ENCODE measurements at regions not wholly inside any gene's neighbourhood (a gene's known extent, or its start where the extent isn't known, plus 50 kb on each side); places are given as distances from the start of the nearest gene placed in this dataset.
"Not testable (repeated sequence)": the region's sequence is repeated elsewhere in the genome, so short reads cannot be mapped to it uniquely, and the experiment has no call there.

DNA sequence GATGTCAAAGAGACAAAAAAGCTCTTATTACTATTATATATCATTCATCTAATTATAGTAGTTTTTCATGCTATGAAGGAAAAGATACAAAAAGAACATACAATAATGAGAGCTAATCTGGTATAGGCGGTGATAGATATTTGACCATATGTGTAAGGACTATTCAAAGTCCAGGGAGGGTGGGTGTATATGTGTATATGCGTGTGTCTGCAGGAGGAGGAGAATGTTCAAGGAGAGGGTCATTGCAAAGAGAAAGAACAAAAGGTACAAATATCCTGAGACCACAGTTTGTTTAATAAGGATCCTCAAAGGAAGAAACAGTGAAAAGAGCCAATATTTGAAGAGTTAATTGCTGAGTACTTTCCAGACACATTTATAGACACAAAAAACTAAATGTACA, 1288.6 kb upstream of the CITED2 start:
- Mint-ChIP-seq H3K27ac (ENCODE audit: unreplicated experiment) (no peak overlapping the region), H3K4me1 (ENCODE audit: unreplicated experiment) (peaks cover 7% of the 10 kb centered on the region), H3K27me3 (ENCODE audit: unreplicated experiment) (no peaks in the 10 kb centered on the region), H3K9me3 (ENCODE audit: unreplicated experiment) (no peaks in the 10 kb centered on the region), H3K36me3 (ENCODE audit: unreplicated experiment) (peaks cover 1% of the 10 kb centered on the region), H3K4me3 (ENCODE audit: unreplicated experiment) (no peak overlapping the region)
- TF ChIP-seq, protein P1, sequence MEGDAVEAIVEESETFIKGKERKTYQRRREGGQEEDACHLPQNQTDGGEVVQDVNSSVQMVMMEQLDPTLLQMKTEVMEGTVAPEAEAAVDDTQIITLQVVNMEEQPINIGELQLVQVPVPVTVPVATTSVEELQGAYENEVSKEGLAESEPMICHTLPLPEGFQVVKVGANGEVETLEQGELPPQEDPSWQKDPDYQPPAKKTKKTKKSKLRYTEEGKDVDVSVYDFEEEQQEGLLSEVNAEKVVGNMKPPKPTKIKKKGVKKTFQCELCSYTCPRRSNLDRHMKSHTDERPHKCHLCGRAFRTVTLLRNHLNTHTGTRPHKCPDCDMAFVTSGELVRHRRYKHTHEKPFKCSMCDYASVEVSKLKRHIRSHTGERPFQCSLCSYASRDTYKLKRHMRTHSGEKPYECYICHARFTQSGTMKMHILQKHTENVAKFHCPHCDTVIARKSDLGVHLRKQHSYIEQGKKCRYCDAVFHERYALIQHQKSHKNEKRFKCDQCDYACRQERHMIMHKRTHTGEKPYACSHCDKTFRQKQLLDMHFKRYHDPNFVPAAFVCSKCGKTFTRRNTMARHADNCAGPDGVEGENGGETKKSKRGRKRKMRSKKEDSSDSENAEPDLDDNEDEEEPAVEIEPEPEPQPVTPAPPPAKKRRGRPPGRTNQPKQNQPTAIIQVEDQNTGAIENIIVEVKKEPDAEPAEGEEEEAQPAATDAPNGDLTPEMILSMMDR (IDR thresholded peaks at IDR 0.05), result no peak
- no peak for DNase-seq (ENCODE audit: extremely low spot score, unreplicated experiment)

DNA sequence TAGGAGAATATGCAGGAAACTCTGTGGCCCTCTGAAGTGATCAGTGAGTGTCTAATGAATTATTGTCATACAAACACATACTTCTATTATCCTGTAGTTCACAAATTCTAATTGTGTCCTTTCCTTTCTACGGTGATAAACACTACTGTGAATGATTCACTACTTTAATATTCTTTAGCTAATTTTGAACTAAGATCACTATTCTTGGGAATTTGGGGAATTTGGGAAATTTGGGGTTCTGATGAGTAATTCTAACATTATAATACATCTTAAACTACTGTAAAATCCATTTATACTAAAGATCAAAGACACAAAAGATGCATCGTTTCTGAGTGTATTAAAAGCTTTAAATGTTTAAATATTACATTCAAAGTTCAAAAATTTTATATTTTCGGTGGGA, 1287.2 kb upstream of the CITED2 start:
- Mint-ChIP-seq H3K27me3 (ENCODE audit: unreplicated experiment) (no peaks in the 10 kb centered on the region), H3K27ac (ENCODE audit: unreplicated experiment) (no peak overlapping the region), H3K36me3 (ENCODE audit: unreplicated experiment) (peaks cover 1% of the 10 kb centered on the region), H3K9me3 (ENCODE audit: unreplicated experiment) (no peaks in the 10 kb centered on the region), H3K4me3 (ENCODE audit: unreplicated experiment) (no peak overlapping the region), H3K4me1 (ENCODE audit: unreplicated experiment) (peaks cover 7% of the 10 kb centered on the region)
- TF ChIP-seq, protein P1 (IDR thresholded peaks at IDR 0.05), result no peak
- DNase-seq (ENCODE audit: extremely low spot score, unreplicated experiment), result no peak

DNA sequence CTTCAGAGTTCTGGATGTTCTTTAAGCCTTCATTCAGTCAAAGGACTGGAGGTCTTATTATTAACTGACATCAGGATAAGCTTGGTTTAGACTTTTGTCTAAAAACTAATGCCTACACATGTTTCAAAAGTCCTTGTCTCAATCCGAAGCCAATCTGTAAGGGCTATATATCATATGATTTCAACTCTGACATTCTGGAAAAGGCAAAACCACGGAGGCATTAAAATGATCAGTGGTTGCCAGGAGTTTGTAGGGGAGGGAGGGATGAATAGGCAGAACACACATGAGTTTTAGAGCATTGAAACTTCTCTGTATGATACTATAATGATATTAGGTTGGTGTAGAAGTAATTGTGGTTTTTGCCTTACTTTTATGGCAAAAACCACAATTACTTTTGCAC, 1285.8 kb upstream of the CITED2 start:
- H3K36me3 Mint-ChIP-seq (ENCODE audit: unreplicated experiment), result peaks cover 1% of the 10 kb centered on the region
- no peaks in the 10 kb centered on the region for H3K27me3 Mint-ChIP-seq (ENCODE audit: unreplicated experiment)
- H3K9me3 Mint-ChIP-seq (ENCODE audit: unreplicated experiment), result no peaks in the 10 kb centered on the region
- TF ChIP-seq, protein P1 (IDR thresholded peaks at IDR 0.05), result no peak
- H3K4me1 Mint-ChIP-seq (ENCODE audit: unreplicated experiment), result peaks cover 11% of the 10 kb centered on the region
- no peak overlapping the region for H3K27ac Mint-ChIP-seq (ENCODE audit: unreplicated experiment)
- no peak for DNase-seq (ENCODE audit: extremely low spot score, unreplicated experiment)
- no peak overlapping the region for H3K4me3 Mint-ChIP-seq (ENCODE audit: unreplicated experiment)

DNA sequence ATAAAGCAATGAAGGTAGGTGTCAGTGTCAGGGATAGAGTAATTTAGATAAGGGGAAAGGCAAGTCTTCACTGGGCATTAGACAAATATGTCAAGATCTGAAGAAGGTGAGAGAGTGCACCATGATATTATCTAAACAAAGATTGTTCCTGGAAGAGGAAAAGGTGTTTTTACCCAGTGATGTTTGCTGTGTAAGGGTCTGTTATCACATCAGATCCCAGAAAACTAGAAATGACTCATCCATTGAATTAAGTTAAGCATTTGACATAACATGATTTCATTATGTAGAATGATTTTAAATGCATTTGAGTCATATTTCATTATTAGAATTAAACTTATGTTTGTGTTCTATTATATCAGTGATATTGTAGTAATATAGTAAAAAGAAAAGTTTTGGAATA, 1279.5 kb upstream of the CITED2 start:
- Mint-ChIP-seq H3K4me1 (ENCODE audit: unreplicated experiment) (peaks cover 4% of the 10 kb centered on the region), H3K27ac (ENCODE audit: unreplicated experiment) (no peak overlapping the region), H3K4me3 (ENCODE audit: unreplicated experiment) (no peak overlapping the region), H3K36me3 (ENCODE audit: unreplicated experiment) (peaks cover 1% of the 10 kb centered on the region), H3K27me3 (ENCODE audit: unreplicated experiment) (no peaks in the 10 kb centered on the region), H3K9me3 (ENCODE audit: unreplicated experiment) (peaks cover 4% of the 10 kb centered on the region)
- TF ChIP-seq, protein P1 (IDR thresholded peaks at IDR 0.05), result no peak
- no peak for DNase-seq (ENCODE audit: extremely low spot score, unreplicated experiment)

DNA sequence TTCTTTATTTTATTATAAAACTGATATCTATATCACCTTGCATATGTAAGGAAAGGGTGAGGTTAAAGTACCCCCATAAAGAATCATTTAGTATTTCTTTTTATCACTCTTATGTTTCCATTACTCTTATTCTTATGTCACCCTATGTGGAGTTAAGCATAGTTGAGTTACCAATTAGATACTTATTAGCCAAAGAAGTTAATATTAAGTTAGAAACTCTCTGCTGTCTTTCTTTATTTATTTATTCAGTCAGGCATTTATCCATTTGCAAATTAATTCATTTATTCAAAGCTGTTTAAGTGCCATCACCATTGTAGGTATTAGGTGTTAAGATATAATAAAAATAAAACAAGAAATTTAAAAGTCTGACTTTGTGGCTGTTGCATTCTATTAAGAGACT, 1279.1 kb upstream of the CITED2 start:
- no peaks in the 10 kb centered on the region for H3K36me3 Mint-ChIP-seq (ENCODE audit: unreplicated experiment)
- TF ChIP-seq, protein P1 (IDR thresholded peaks at IDR 0.05), result no peak
- no peak overlapping the region for H3K27ac Mint-ChIP-seq (ENCODE audit: unreplicated experiment)
- H3K27me3 Mint-ChIP-seq (ENCODE audit: unreplicated experiment), result no peaks in the 10 kb centered on the region
- peaks cover 4% of the 10 kb centered on the region for H3K4me1 Mint-ChIP-seq (ENCODE audit: unreplicated experiment)
- peaks cover 4% of the 10 kb centered on the region for H3K9me3 Mint-ChIP-seq (ENCODE audit: unreplicated experiment)
- DNase-seq (ENCODE audit: extremely low spot score, unreplicated experiment), result no peak
- no peak overlapping the region for H3K4me3 Mint-ChIP-seq (ENCODE audit: unreplicated experiment)

DNA sequence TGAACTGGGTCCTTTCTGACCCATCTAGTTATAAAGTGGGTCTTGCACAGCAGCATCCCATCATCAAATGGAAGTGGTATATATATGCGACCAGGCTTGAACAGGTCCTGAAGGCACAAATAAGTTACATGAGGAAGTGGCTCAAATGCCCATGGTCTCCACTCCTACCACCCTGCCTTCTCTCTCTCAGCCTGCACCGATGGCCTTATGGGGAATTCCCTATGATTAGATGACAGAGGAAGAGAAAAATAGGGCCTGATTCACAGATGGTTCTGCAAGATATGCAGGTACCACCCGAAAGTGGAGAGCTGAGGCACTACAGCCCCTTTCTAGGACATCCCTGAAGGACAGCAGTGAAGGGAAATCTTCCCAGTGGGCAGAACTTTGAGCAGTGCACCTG, 1275.1 kb upstream of the CITED2 start:
- not testable (repeated sequence) for H3K27me3 Mint-ChIP-seq (ENCODE audit: unreplicated experiment); H3K4me3 Mint-ChIP-seq (ENCODE audit: unreplicated experiment); H3K36me3 Mint-ChIP-seq (ENCODE audit: unreplicated experiment); H3K27ac Mint-ChIP-seq (ENCODE audit: unreplicated experiment); H3K4me1 Mint-ChIP-seq (ENCODE audit: unreplicated experiment); DNase-seq (ENCODE audit: extremely low spot score, unreplicated experiment)
- H3K9me3 Mint-ChIP-seq (ENCODE audit: unreplicated experiment), result peaks cover 24% of the 10 kb centered on the region

DNA sequence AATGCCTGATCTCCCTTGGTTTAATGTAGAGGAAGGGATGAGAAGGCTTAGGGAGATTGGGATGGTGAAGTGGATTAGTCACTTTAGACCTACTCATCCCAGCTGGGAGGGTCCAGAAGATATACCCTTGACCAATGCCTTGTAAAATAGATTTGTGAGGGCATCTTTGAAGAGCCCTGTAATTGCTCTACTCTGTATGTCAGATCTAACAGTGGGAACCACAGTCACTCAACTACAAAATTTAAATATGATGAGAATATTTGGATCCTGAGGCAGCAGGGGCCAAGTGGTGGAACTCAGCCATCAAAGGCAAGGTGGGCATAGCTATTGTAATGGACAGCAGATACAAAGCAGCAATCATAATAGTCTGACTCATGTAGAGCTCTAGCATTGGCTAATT, 1272.9 kb upstream of the CITED2 start:
- not testable (repeated sequence) for H3K4me3 Mint-ChIP-seq (ENCODE audit: unreplicated experiment); DNase-seq (ENCODE audit: extremely low spot score, unreplicated experiment); H3K4me1 Mint-ChIP-seq (ENCODE audit: unreplicated experiment); H3K27me3 Mint-ChIP-seq (ENCODE audit: unreplicated experiment); H3K27ac Mint-ChIP-seq (ENCODE audit: unreplicated experiment); H3K36me3 Mint-ChIP-seq (ENCODE audit: unreplicated experiment)
- H3K9me3 Mint-ChIP-seq (ENCODE audit: unreplicated experiment), result peaks cover 32% of the 10 kb centered on the region

Measured in osteocyte (in vitro differentiated cells).